Thoracic aorta (tissue), 2 donors: ENCODE measurements at regions not wholly inside any gene's neighbourhood (a gene's known extent, or its start where the extent isn't known, plus 50 kb on each side); places are given as distances from the start of the nearest gene placed in this dataset.

Experiments used
- ATAC-seq: fragments of 150-250 bp; one replicate; pipeline ENCODE4 v1.8.0; 2017; ENCODE audit warnings: low read depth; ENCODE audit not compliant: insufficient number of reproducible peaks, low FRiP score
- DNase-seq: peaks from one replicate; pipeline ENCODE4 v3.0.0-alpha.2; 2020; ENCODE audit warnings: low spot score
- H3K27ac ChIP-seq, 2 donors: fragments of 200-600 bp; sonication (generic); 1 replicate in 1 of 2; 2 replicates in 1 of 2; pipeline ENCODE4 v1.5.1; 2016; ENCODE audit warnings: mild to moderate bottlenecking in 2 of 2, moderate library complexity in 2 of 2
- H3K27me3 ChIP-seq: fragments of 200-600 bp; sonication (generic); replicated peaks from 2 replicates; pipeline ENCODE4 v1.6.0; 2016; ENCODE audit warnings: mild to moderate bottlenecking; ENCODE audit not compliant: insufficient read depth
- H3K36me3 ChIP-seq: fragments of 200-600 bp; sonication (generic); one replicate; pipeline ENCODE4 v1.5.1; 2016
- H3K4me1 ChIP-seq, 2 donors: fragments of 200-600 bp; sonication (generic); 1 replicate in 1 of 2; 2 replicates in 1 of 2; pipeline versions ENCODE4 v1.5.1 to v1.6.0; 2016; ENCODE audit warnings: low read depth in 2 of 2, mild to moderate bottlenecking in 1 of 2; ENCODE audit not compliant: control insufficient read depth in 1 of 2
- H3K4me3 ChIP-seq: fragments of 200-600 bp; sonication (generic); 2 replicates; pipeline ENCODE4 v1.5.1; 2016; ENCODE audit warnings: mild to moderate bottlenecking
- H3K9me3 ChIP-seq: fragments of 200-600 bp; sonication (generic); 2 replicates; pipeline ENCODE4 v1.5.1; 2016
- CTCF ChIP-seq: fragments of 200-600 bp; sonication (generic); IDR thresholded peaks from one replicate; pipeline ENCODE4 v1.5.1; 2019; ENCODE audit warnings: antibody characterized with exemption

DNA sequence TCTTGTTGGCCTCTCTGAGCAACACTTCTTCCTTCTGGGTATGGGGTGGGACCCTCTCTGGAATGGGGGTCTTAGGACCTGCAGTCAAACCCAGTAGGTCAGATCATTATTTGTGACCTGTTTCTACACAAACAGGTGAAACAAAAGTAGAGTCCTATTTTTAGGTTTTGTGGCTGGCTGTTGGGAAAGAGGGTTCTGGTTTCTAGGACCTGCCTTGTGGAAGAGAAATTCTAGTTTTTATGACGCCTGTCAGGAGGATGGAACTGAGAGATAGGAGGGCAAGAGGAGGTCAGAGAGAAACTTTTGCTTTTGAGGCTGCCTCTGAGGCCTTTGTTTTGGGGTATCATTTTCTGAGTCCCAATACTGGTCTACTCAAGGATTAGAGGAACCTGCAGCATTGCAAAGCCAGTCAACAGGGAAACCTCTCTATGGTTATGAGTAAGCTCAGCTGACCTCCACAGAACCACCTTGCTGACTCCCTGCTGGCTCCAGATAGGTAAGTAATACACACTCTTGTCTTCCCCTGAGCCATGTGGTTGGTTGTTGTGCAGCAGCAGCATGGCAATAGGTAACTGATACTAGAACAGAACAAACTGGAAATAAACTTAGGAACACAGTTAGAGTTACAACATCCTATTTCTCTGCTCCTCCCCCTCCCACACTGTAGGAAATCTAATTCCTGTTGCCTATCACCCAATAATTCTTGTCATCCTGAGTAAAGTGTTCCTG is 114.7 kb upstream of the VCX3B start:
- Histone ChIP-seq H3K27me3 (no peaks in the 10 kb centered on the region), H3K27ac (no peak overlapping the region), H3K4me1 (no peaks in the 10 kb centered on the region), H3K36me3 (no peaks in the 10 kb centered on the region), H3K4me3 (no peak overlapping the region), H3K9me3 (no peaks in the 10 kb centered on the region)
- DNase-seq = no peak
- TF ChIP-seq CTCF = no peak
- ATAC-seq = no peak

GRCh38 chrX:8358302-8358701 is 106.3 kb upstream of the VCX3B start:
- Histone ChIP-seq H3K9me3 (no peaks in the 10 kb centered on the region), H3K4me1 (no peaks in the 10 kb centered on the region), H3K4me3 (no peak overlapping the region), H3K27me3 (no peaks in the 10 kb centered on the region), H3K27ac (no peak overlapping the region), H3K36me3 (no peaks in the 10 kb centered on the region)
- no peak for ATAC-seq
- no peak for TF ChIP-seq CTCF
- no peak for DNase-seq

- no peaks in the 10 kb centered on the region for H3K36me3 ChIP-seq
- TF ChIP-seq CTCF = no peak
- H3K4me1 ChIP-seq = peaks cover 0 to 10% of the 10 kb centered on the region in 2 donors
- no peak overlapping the region for H3K27ac ChIP-seq
- DNase-seq (no peak), ATAC-seq (no peak)
- no peaks in the 10 kb centered on the region for H3K27me3 ChIP-seq
- no peaks in the 10 kb centered on the region for H3K9me3 ChIP-seq
- no peak overlapping the region for H3K4me3 ChIP-seq
Measured at GRCh38 chrX:8364369-8365141, 100.1 kb upstream of the VCX3B start.

DNA sequence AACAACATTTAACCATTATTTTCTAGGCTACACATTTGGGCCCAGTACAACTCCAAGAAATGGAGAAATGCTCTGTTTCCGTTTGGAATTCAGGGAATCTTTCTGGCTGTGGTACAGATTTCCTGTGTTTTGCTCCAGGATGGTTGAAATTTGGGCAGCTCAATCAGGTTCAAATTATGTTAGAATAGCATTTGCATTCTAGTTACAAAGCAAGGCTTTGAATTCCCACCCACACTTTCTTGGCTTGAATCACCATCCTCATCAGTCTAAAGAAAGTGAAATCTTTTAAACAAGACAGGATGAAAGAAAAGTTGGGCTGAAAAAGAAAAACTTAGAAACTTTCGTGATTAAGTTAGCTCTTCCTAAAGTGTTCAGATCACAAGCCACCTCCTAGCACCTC is 98.1 kb upstream of the VCX3B start:
- Histone ChIP-seq H3K4me1 (peaks cover 0 to 10% of the 10 kb centered on the region in 2 donors), H3K27ac (peak overlapping the region in 1 of 2 donors; percentile 17), H3K27me3 (no peaks in the 10 kb centered on the region), H3K4me3 (no peak overlapping the region), H3K36me3 (no peaks in the 10 kb centered on the region), H3K9me3 (no peaks in the 10 kb centered on the region)
- ATAC-seq = no peak
- no peak for TF ChIP-seq CTCF
- DNase-seq = no peak

DNA sequence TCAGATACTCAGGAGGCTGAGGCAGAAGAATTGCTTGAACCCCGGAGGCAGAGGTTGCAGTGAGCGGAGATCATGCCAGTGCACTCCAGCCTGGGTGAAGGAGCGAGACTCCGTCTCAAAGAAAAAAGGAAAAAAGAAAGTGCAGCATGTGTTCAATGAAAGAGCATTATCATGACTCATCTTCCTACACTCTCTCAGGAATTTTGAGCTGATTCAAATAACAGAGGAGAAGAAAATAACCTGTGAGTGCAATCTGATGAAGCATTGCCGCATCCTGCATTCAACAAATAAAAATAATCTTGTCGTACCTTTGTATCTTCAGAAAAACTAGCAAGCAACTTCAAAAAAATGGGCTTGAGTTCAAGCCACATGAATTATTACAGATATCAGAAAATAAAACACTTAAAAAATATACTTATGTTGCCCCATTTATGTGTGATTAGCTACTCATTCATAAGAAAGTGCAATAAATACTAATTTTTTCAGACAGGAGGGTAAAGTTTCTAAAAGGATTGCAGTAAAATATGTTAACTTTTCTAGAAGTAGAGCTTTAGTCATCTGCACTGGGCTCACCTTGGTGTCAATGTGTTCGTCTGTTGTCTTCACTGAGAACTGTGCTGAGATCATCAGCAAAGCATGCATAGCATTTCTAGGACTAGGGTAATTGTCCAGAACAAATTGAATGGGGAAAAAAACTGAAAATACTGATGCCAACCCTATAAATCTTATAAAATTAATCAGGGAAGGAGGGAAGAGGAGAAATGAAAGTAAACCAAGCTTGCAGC is 90.4 kb upstream of the VCX3B start:
- no peaks in the 10 kb centered on the region for H3K36me3 ChIP-seq
- no peaks in the 10 kb centered on the region for H3K4me1 ChIP-seq
- DNase-seq = no peak
- H3K27ac ChIP-seq = no peak overlapping the region
- H3K4me3 ChIP-seq = no peak overlapping the region
- H3K9me3 ChIP-seq = no peaks in the 10 kb centered on the region
- no peak for ATAC-seq
- no peak for TF ChIP-seq CTCF
- no peaks in the 10 kb centered on the region for H3K27me3 ChIP-seq
